ENCODE measurements at regions not wholly inside any gene's neighbourhood (a gene's known extent, or its start where the extent isn't known, plus 50 kb on each side); places are given as distances from the start of the nearest gene placed in this dataset.

- TF ChIP-seq CTCF (IDR thresholded peaks at IDR 0.05; ENCODE audit: insufficient read depth, low read length, missing control alignments): no peak
- CTCF ChIA-PET: no interaction called here
- POLR2A ChIA-PET: no interaction called here
- no peak for DNase-seq (ENCODE audit: low read depth, low spot score)
- no peak overlapping the region for H3K4me3 ChIP-seq (ENCODE audit: low read depth, low read length)
These were observed 72.1 kb upstream of the ZNF236 start for GRCh38 chr18:76750269-76750668.

GRCh38 chr18:76747676-76748075 lies 74.7 kb upstream of the ZNF236 start:
- CTCF ChIA-PET: no interaction called here
- POLR2A ChIA-PET: no interaction called here

DNA sequence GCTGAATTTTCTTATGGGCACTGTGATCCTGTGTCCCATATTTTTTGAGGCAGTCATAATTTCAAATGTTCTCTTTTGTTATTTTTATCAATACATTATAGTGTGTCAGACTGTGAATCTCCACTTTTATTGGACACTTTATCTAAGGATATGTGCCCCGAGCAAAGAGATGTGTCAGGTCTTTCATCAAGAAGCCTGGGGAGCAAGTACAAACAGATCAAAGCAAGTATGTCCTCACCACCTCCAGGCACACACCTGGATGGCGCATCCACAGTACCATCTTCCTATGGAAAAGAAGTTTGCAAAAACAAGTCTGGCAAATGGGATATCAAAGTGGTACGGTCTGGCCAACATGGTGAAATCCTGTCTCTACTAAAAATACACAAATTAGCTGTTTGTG lies 81.0 kb upstream of the ZNF236 start:
- DNase-seq (ENCODE audit: low read depth, low spot score): no peak
- CTCF ChIA-PET: interaction anchor here (1.0 kb wide), 1 partner anchor 61 kb away, joined by 4 read pairs; no protein-coding TSS in a partner anchor
- POLR2A ChIA-PET: no interaction called here
- TF ChIP-seq CTCF (IDR thresholded peaks at IDR 0.05; ENCODE audit: insufficient read depth, low read length, missing control alignments): no peak
- H3K4me3 ChIP-seq (ENCODE audit: low read depth, low read length): no peak overlapping the region

More at GRCh38 chr18:76747676-76748075, 74.7 kb upstream of the ZNF236 start:
- no peak overlapping the region for H3K4me3 ChIP-seq (ENCODE audit: low read depth, low read length)
- TF ChIP-seq CTCF (IDR thresholded peaks at IDR 0.05; ENCODE audit: insufficient read depth, low read length, missing control alignments): no peak
- DNase-seq (ENCODE audit: low read depth, low spot score): no peak

- H3K4me3 ChIP-seq (ENCODE audit: low read depth, low read length): no peak overlapping the region
- POLR2A ChIA-PET: no interaction called here
- no peak for DNase-seq (ENCODE audit: low read depth, low spot score)
- CTCF ChIA-PET: no interaction called here
- TF ChIP-seq CTCF (IDR thresholded peaks at IDR 0.05; ENCODE audit: insufficient read depth, low read length, missing control alignments): no peak
These were observed 86.0 kb upstream of the ZNF236 start for GRCh38 chr18:76736309-76736708.

DNA sequence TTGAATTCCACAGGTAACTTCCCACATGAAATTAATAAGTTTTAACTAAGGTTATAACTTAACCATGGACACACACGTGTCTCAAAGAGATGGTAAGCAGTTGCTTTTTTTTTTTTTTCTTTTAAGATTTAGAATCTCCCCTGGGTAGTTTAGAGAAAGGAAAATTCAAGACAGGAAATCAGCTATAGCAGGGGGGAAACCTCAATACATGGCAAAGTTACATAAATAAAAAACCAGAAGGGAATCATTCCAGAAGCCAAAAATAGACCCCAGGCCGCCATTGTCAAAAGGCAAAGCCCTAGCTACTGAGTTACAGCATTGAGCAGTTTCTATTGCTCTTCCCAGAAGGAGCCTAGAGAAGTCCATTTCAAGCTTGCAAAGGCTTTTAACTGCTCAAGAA lies 91.5 kb upstream of the ZNF236 start:
- no peak for TF ChIP-seq CTCF (IDR thresholded peaks at IDR 0.05; ENCODE audit: insufficient read depth, low read length, missing control alignments)
- DNase-seq (ENCODE audit: low read depth, low spot score): no peak
- ChIA-PET POLR2A (no interaction called here), CTCF (no interaction called here)
- H3K4me3 ChIP-seq (ENCODE audit: low read depth, low read length): no peak overlapping the region

DNA sequence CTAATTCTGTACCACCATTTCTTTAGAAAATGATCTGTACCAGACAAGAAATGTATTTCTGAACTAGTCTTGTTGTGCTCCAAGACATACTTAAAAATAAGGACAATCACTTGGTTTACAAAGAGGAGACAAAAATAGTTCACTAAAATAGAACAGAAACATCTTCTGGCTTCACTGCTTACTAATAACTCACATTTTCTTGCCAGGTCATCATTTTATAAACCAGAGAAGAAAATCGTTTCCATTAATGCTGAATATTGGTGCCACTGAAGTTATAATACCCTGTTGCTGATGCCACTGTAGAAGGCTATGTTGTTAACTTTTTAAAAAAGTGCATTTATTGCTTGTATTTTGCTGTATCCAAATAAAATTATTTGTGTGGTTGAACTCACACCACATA lies 94.8 kb upstream of the ZNF236 start:
- CTCF ChIA-PET: no interaction called here
- POLR2A ChIA-PET: no interaction called here
- no peak for TF ChIP-seq CTCF (IDR thresholded peaks at IDR 0.05; ENCODE audit: insufficient read depth, low read length, missing control alignments)
- H3K4me3 ChIP-seq (ENCODE audit: low read depth, low read length): no peak overlapping the region
- no peak for DNase-seq (ENCODE audit: low read depth, low spot score)

All from AG04449 (cell line).